ENCODE measurements at regions not wholly inside any gene's neighbourhood (a gene's known extent, or its start where the extent isn't known, plus 50 kb on each side); places are given as distances from the start of the nearest gene placed in this dataset.

GRCh38 chr18:22556222-22557167 is 138.8 kb upstream of the CTAGE1 start:
- Mint-ChIP-seq H3K27me3 (ENCODE audit: low read depth in 3 of 3) (peaks cover 40 to 48% (median 47%) of the 10 kb centered on the region in 3 donors), H3K9me3 (peaks cover 0 to 8% (median 4%) of the 10 kb centered on the region in 7 donors), H3K36me3 (no peaks in the 10 kb centered on the region), H3K4me3 (peak overlapping the region in 1 of 2 donors; percentile 0), H3K4me1 (peaks cover 2% of the 10 kb centered on the region), H3K27ac (no peak overlapping the region)
- H3K79me2 ChIP-seq (ENCODE audit: insufficient read depth, low read length), result no peaks in the 10 kb centered on the region
- intact Hi-C loops (cut with micrococcal nuclease), result no loop called here
- no peaks in the 10 kb centered on the region for H3K9me3 ChIP-seq (replicated peaks in 1 of 2; ENCODE audit: control insufficient read depth in 1 of 2, insufficient read depth in 1 of 2, low read length in 2 of 2)
- DNase-seq, result no peak
- H2AFZ ChIP-seq (ENCODE audit: insufficient read depth, low read depth, low read length, poor library complexity, severe bottlenecking), result no peak overlapping the region
- H3K9ac ChIP-seq (ENCODE audit: insufficient read depth, low read length, poor library complexity, severe bottlenecking), result no peak overlapping the region
- no peaks in the 10 kb centered on the region for H4K20me1 ChIP-seq (ENCODE audit: insufficient read depth, low read length)
- H3K4me1 ChIP-seq (ENCODE audit: control insufficient read depth in 1 of 2, insufficient read depth in 2 of 2, low read length in 2 of 2), result no peaks in the 10 kb centered on the region
- H3K36me3 ChIP-seq (replicated peaks in 1 of 2; ENCODE audit: control insufficient read depth in 1 of 2, insufficient read depth in 2 of 2, low read length in 2 of 2), result no peaks in the 10 kb centered on the region
- H3K27me3 ChIP-seq (ENCODE audit: control insufficient read depth in 2 of 2, insufficient read depth in 2 of 2, low read length in 2 of 2), result peaks cover 43 to 53% of the 10 kb centered on the region in 2 donors
- WGBS (ENCODE audit: insufficient coverage), result 85% methylated on average over 7 of the region's 8 CpGs
- H3K4me2 ChIP-seq (replicated peaks; ENCODE audit: extremely low read depth, low read length, poor library complexity, severe bottlenecking), result no peak overlapping the region
- no peak overlapping the region for H3K27ac ChIP-seq (ENCODE audit: low read depth in 1 of 2, low read length in 2 of 2)
- TF ChIP-seq, protein P1, sequence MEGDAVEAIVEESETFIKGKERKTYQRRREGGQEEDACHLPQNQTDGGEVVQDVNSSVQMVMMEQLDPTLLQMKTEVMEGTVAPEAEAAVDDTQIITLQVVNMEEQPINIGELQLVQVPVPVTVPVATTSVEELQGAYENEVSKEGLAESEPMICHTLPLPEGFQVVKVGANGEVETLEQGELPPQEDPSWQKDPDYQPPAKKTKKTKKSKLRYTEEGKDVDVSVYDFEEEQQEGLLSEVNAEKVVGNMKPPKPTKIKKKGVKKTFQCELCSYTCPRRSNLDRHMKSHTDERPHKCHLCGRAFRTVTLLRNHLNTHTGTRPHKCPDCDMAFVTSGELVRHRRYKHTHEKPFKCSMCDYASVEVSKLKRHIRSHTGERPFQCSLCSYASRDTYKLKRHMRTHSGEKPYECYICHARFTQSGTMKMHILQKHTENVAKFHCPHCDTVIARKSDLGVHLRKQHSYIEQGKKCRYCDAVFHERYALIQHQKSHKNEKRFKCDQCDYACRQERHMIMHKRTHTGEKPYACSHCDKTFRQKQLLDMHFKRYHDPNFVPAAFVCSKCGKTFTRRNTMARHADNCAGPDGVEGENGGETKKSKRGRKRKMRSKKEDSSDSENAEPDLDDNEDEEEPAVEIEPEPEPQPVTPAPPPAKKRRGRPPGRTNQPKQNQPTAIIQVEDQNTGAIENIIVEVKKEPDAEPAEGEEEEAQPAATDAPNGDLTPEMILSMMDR (IDR thresholded peaks at IDR 0.05), result no peak
- no peak overlapping the region for H3K4me3 ChIP-seq (replicated peaks in 1 of 3; ENCODE audit: low read depth in 2 of 3, low read length in 3 of 3)

DNA sequence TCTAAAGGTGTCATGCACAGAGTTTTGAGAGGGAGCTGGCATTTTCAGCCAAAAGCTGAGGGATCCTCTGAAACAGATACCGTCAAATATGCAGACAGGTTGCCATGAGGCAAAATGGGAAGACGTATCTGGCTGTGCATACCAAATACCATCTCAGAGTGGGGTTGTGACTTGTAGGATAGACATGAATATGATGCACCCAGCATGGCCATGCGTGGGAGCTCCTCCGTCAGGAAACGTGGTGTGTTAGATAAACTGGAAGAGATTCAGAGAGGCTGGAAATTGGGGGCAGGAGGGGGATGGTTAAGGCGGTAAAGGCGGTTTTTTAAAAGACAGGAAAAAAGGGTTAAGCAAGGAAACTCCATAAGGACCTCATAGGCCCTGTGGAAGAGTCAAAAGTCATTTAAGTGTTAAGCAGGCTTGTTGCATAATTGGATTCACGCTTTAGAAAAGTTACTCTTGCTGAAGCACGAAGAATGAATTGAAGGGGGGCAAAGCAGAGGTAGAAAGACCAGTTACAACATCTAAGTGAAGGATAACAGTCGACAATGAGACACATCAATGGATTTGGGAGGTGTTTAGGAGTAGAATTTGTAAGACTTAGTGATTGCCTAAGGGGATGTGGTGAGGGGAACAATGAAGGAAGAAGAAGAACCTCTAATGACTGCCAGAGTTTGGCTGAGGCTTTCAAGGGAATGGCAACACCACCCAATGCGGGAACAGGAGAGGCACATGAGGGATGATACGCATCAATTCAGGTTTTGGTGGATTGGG is 139.6 kb upstream of the CTAGE1 start:
- intact Hi-C loops (cut with micrococcal nuclease), result no loop called here
- Histone ChIP-seq H3K27me3 (ENCODE audit: control insufficient read depth in 2 of 2, insufficient read depth in 2 of 2, low read length in 2 of 2) (peaks cover 49 to 60% of the 10 kb centered on the region in 2 donors), H3K79me2 (ENCODE audit: insufficient read depth, low read length) (no peaks in the 10 kb centered on the region), H4K20me1 (ENCODE audit: insufficient read depth, low read length) (no peaks in the 10 kb centered on the region), H3K4me1 (ENCODE audit: control insufficient read depth in 1 of 2, insufficient read depth in 2 of 2, low read length in 2 of 2) (no peaks in the 10 kb centered on the region), H2AFZ (ENCODE audit: insufficient read depth, low read depth, low read length, poor library complexity, severe bottlenecking) (no peak overlapping the region), H3K4me2 (replicated peaks; ENCODE audit: extremely low read depth, low read length, poor library complexity, severe bottlenecking) (no peak overlapping the region), H3K9me3 (replicated peaks in 1 of 2; ENCODE audit: control insufficient read depth in 1 of 2, insufficient read depth in 1 of 2, low read length in 2 of 2) (no peaks in the 10 kb centered on the region), H3K27ac (ENCODE audit: low read depth in 1 of 2, low read length in 2 of 2) (no peak overlapping the region), H3K36me3 (replicated peaks in 1 of 2; ENCODE audit: control insufficient read depth in 1 of 2, insufficient read depth in 2 of 2, low read length in 2 of 2) (no peaks in the 10 kb centered on the region), H3K9ac (ENCODE audit: insufficient read depth, low read length, poor library complexity, severe bottlenecking) (no peak overlapping the region), H3K4me3 (replicated peaks in 1 of 3; ENCODE audit: low read depth in 2 of 3, low read length in 3 of 3) (no peak overlapping the region)
- Mint-ChIP-seq H3K27me3 (ENCODE audit: low read depth in 3 of 3) (peaks cover 40 to 52% (median 50%) of the 10 kb centered on the region in 3 donors), H3K9me3 (peaks cover 0 to 8% (median 4%) of the 10 kb centered on the region in 7 donors), H3K4me1 (peaks cover 2% of the 10 kb centered on the region), H3K36me3 (no peaks in the 10 kb centered on the region), H3K27ac (no peak overlapping the region), H3K4me3 (peak overlapping the region in 1 of 2 donors; percentile 65)
- no peak for DNase-seq
- TF ChIP-seq, protein P1 (IDR thresholded peaks at IDR 0.05), result no peak
- 91% methylated on average over 10 of the region's 12 CpGs for WGBS (ENCODE audit: insufficient coverage)

All from CD14-positive monocyte (primary cell).